ENCODE measurements at regions not wholly inside any gene's neighbourhood (a gene's known extent, or its start where the extent isn't known, plus 50 kb on each side); places are given as distances from the start of the nearest gene placed in this dataset.
"Not testable (repeated sequence)": the region's sequence is repeated elsewhere in the genome, so short reads cannot be mapped to it uniquely, and the experiment has no call there.

DNA sequence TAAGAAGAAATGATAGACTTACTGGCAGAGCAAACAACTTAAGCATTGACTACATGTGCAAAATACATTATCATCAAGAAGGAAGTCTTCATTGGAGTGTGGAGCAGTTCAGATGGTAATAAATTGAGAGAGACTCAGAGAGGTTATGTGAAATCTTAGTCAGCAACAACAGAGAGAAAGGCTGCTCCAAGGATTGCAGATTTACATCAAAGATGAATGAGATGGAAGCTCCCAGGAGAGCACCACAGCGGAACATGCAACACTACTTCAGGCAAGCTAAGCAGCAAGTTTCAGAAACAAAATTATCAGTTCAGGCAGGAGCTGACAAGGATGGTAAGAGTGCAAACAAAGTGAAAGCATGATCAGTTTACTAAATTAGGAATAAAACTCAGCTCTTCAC lies 882.3 kb downstream of the LRFN5 start:
- intact Hi-C loops (cut with DNase I; ENCODE audit: low total_unique reads) = no loop called here
- DNase-seq (ENCODE audit: low spot score in 2 of 2) = no peak
- H3K4me3 ChIP-seq (ENCODE audit: low read depth, poor library complexity, severe bottlenecking) = no peak overlapping the region
- 86 to 100% methylated on average over 1 of the region's 1 CpG for WGBS, 2 donors
- TF ChIP-seq, protein P1, sequence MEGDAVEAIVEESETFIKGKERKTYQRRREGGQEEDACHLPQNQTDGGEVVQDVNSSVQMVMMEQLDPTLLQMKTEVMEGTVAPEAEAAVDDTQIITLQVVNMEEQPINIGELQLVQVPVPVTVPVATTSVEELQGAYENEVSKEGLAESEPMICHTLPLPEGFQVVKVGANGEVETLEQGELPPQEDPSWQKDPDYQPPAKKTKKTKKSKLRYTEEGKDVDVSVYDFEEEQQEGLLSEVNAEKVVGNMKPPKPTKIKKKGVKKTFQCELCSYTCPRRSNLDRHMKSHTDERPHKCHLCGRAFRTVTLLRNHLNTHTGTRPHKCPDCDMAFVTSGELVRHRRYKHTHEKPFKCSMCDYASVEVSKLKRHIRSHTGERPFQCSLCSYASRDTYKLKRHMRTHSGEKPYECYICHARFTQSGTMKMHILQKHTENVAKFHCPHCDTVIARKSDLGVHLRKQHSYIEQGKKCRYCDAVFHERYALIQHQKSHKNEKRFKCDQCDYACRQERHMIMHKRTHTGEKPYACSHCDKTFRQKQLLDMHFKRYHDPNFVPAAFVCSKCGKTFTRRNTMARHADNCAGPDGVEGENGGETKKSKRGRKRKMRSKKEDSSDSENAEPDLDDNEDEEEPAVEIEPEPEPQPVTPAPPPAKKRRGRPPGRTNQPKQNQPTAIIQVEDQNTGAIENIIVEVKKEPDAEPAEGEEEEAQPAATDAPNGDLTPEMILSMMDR (IDR thresholded peaks at IDR 0.05) = no peak
- no peak for TF ChIP-seq POLR2A (IDR thresholded peaks at IDR 0.05)

DNA sequence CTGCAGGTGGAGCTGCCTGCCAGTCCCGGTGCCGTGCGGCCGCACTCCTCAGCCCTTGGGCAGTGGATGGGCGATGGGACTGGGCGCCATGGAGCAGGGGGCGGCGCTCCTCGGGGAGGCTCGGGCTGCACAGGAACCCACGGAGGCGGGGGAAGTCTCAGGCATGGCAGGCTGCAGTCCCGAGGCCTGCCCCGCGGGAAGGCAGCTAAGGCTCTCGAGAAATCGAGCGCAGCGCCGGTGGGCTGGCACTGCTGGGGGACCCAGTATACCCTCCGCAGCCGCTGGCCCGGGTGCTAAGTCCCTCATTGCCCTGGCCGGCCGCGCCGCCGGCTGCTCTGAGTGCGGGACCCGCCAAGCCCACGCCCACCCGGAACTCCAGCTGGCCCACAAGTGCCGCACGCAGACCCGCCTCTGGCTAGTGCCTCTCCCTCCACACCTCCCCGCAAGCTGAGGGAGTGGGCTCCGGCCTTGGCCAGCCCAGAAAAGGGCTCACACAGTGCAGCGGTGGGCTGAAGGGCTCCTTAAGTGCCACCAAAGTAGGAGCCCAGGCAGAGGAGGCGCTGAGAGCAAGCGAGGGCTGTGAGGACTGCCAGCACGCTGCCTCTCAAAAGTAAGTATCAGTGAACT lies 875.8 kb downstream of the LRFN5 start:
- WGBS, 2 donors = 96 to 97% methylated on average over 30 to 36 of the region's 41 CpGs
- intact Hi-C loops (cut with DNase I; ENCODE audit: low total_unique reads); H3K4me3 ChIP-seq (ENCODE audit: low read depth, poor library complexity, severe bottlenecking); DNase-seq (ENCODE audit: low spot score in 2 of 2): not testable (repeated sequence)

- H3K4me3 ChIP-seq (ENCODE audit: low read depth, poor library complexity, severe bottlenecking); intact Hi-C loops (cut with DNase I; ENCODE audit: low total_unique reads); DNase-seq (ENCODE audit: low spot score in 2 of 2): not testable (repeated sequence)
- WGBS, 2 donors = 95 to 99% methylated on average over 8 of the region's 8 CpGs
Observed at GRCh38 chr14:42481714-42482113, 875.0 kb downstream of the LRFN5 start.

DNA sequence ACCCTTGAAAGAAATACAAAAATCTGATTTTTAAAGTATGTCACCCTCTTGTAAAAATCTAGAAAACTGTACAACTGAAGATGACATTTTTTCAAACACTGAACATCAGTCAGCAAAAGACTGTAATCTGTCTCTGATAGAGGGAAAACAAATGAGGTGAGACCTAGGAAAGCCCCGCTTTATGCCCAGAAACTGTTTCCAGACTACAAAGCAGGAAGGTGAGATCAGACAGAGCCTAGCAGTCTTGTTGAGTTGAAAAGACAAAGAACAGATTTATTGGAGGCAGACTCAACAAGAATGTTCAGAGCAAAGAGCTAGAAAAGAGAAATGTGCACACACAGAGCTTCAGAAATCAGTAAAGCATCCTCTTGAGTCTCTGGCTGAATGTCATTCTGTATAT lies 873.6 kb downstream of the LRFN5 start:
- H3K4me3 ChIP-seq (ENCODE audit: low read depth, poor library complexity, severe bottlenecking) = no peak overlapping the region
- intact Hi-C loops (cut with DNase I; ENCODE audit: low total_unique reads) = no loop called here
- 75 to 88% methylated on average over 1 of the region's 1 CpG for whole genome bisulfite sequencing, 2 donors
- DNase-seq (ENCODE audit: low spot score in 2 of 2) = no peak
- no peak for TF ChIP-seq POLR2A (IDR thresholded peaks at IDR 0.05)
- TF ChIP-seq, protein P1 (IDR thresholded peaks at IDR 0.05) = no peak

GRCh38 chr14:42475289-42475688 lies 868.6 kb downstream of the LRFN5 start:
- TF ChIP-seq POLR2A (IDR thresholded peaks at IDR 0.05) = no peak
- TF ChIP-seq, protein P1 (IDR thresholded peaks at IDR 0.05) = no peak
- no peak for DNase-seq (ENCODE audit: low spot score in 2 of 2)
- no peak overlapping the region for H3K4me3 ChIP-seq (ENCODE audit: low read depth, poor library complexity, severe bottlenecking)
- WGBS, 2 donors = 54 to 58% methylated on average over 6 of the region's 6 CpGs
- intact Hi-C loops (cut with DNase I; ENCODE audit: low total_unique reads) = no loop called here

DNA sequence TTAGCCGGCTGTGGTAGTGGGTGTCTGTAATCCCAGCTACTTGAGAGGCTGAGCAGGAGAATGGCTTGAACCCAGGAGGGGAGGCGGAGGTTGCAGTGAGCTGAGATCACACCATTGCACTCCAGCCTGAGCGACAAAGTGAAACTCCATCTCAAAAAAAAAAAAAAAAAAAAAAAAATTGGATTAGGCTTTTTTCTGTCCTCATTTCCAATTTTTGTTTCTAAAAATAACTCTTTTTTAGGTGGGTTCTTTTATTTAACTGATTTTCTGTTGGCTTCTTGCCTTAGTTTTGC lies 863.7 kb downstream of the LRFN5 start:
- intact Hi-C loops (cut with DNase I; ENCODE audit: low total_unique reads) = no loop called here
- 63 to 70% methylated on average over 3 of the region's 3 CpGs for WGBS, 2 donors
- H3K4me3 ChIP-seq (ENCODE audit: low read depth, poor library complexity, severe bottlenecking) = no peak overlapping the region
- TF ChIP-seq POLR2A (IDR thresholded peaks at IDR 0.05) = no peak
- TF ChIP-seq, protein P1 (IDR thresholded peaks at IDR 0.05) = no peak
- DNase-seq (ENCODE audit: low spot score in 2 of 2) = no peak

GRCh38 chr14:42469637-42470426 lies 863.2 kb downstream of the LRFN5 start:
- no peak for DNase-seq (ENCODE audit: low spot score in 2 of 2)
- 71 to 72% methylated on average over 6 of the region's 6 CpGs for WGBS, 2 donors
- TF ChIP-seq, protein P1 (IDR thresholded peaks at IDR 0.05) = no peak
- no peak for TF ChIP-seq POLR2A (IDR thresholded peaks at IDR 0.05)
- intact Hi-C loops (cut with DNase I; ENCODE audit: low total_unique reads) = no loop called here
- no peak overlapping the region for H3K4me3 ChIP-seq (ENCODE audit: low read depth, poor library complexity, severe bottlenecking)

Measured in lower leg skin (tissue), 4 donors.